ENCODE measurements at regions not wholly inside any gene's neighbourhood (a gene's known extent, or its start where the extent isn't known, plus 50 kb on each side); places are given as distances from the start of the nearest gene placed in this dataset.

- DNase-seq, result no peak
These were observed 344.9 kb downstream of the EFNA5 start for GRCh38 chr5:107325866-107326265.

DNA sequence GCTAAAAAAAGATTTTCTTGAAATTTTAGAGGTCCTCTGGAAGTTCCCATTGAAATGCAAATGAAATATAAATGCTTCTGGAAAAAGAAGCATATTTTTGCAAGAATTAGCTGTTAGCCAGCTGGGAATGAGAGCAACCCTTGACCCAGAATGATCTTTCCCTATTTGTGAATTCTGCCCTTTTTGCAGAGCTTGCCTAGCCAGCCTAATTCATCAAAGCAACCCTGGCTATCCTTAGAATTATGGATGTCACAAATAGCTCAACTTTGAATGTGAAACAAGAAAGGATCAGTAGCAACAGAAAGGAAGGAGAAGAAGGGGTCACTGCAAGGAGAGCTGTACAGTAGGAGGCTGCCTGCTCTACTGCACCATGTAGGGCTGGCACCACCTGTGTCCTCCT, 345.9 kb downstream of the EFNA5 start:
- no peak for DNase-seq

- no peak for DNase-seq
These were observed 346.7 kb downstream of the EFNA5 start for GRCh38 chr5:107324071-107324470.

DNA sequence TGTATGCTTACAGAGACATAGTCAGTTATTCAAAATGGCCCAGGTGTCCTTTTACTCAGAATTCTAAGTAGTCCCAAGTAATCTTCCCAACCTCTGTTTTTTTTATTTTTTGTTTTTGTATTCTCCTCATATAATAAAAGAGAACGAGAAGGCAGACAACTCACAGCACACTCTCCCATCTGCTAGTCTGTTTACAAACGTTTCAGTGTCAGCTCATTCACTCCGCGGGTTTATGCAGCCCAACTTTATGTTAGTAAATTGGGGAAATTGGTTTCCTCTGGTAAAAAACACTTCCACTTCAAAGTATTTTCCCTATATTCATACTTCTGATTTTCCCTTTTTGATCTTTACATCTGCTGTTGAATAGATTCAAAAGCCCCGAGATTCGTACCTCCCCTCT, 347.2 kb downstream of the EFNA5 start:
- no peak for DNase-seq

DNA sequence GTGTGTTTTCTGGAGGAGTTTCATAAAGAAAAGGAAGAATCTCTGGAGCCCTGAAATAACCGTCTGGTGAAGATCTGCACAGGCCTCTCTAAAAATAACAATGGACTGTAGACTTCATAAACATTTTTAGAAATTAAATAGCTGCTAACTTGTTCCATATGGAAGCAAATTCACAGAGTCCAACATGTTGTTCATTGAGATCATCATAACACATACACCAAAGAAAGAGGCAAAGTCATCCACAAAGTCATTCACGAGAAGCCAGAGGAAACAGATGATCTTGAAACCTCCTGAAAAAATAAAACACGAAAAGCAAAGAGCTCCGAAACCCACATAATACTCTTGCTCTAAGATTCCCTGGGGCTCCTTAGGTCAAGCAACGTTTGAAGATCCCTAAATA, 347.8 kb downstream of the EFNA5 start:
- DNase-seq, result no peak

DNA sequence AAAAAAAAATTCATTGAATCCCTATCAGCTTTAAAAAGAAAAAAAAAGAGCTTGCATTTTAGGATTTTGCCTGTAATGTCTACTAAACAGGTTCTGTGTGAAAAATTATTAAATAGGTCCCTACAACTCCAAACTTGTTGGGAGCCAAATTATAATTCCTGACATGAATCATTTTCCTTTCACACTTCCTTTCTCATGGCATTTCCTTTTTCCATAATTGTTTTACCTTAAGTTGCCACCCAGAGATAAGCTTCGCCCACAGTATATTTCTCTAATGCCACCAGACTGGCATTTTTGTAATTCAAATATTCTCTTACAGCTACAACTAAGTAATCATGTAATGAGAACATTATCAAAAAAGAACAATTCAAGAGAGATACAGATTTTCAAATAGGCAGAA, 348.8 kb downstream of the EFNA5 start:
- no peak for DNase-seq

GRCh38 chr5:107320846-107321245, 349.9 kb downstream of the EFNA5 start:
- DNase-seq, result no peak

GRCh38 chr5:107320376-107320775, 350.4 kb downstream of the EFNA5 start:
- no peak for DNase-seq

- DNase-seq, result no peak
These were observed 350.8 kb downstream of the EFNA5 start for GRCh38 chr5:107319901-107320300.

DNA sequence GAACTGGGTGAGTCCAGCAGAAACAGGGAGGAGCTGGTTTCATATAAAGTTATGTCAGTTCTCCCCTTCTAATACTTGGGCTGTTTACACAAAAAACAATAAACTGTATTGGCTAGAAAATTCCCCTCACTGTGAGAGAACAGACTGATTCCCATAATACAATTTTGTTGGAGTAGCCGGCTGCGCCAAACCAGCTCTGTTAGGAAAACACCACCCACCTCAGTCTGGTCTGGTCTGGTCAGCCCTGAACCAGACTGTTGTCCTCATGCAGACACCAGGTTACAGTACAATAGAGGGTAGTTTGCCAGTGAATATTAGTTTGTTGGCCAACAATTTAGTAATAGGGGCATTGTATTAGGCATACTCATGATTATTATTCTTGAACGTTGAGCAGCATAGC, 356.4 kb downstream of the EFNA5 start:
- no peak for DNase-seq

DNA sequence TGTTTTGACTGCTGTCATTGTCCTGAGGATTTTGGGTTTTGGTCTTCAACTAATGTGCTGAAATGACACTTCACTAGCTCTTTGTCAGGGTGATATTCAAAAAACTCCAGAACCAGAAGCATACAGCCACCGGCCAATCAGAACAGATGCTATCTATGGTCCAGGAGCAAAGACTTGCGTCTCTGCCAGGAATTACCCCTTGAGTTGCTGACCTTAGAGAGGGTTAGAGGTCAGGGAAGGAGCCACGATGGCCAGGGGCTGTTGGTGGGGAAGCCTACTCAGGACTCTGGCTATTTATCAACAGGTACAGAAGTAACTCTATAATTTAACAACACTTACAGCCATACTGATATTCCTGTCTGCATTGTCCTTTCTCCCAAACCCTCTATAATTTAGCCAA, 356.8 kb downstream of the EFNA5 start:
- DNase-seq, result no peak

- no peak for DNase-seq
These were observed 357.6 kb downstream of the EFNA5 start for GRCh38 chr5:107313098-107313497.

- DNase-seq, result no peak
These were observed 360.6 kb downstream of the EFNA5 start for GRCh38 chr5:107310181-107310580.

GRCh38 chr5:107306594-107306993, 364.1 kb downstream of the EFNA5 start:
- DNase-seq, result no peak

DNA sequence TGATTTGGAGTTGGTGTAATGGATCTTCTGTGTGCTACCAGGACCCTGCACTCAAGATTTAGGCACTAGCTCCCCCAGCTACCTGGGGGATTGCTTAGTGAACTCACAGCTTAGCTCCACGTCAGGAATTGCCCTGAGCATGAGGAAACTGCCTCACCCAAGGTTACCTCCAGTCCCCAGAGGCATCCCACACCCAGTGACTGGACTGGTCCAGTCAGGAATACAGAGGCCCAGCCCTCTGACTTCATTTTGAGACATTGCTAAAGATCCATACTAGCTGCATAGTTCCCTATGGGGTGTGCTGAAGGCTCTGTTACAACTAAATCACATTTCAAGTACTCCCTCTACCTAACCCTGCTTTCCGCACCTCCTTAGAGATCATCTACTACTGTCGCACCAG, 364.7 kb downstream of the EFNA5 start:
- DNase-seq, result no peak

DNA sequence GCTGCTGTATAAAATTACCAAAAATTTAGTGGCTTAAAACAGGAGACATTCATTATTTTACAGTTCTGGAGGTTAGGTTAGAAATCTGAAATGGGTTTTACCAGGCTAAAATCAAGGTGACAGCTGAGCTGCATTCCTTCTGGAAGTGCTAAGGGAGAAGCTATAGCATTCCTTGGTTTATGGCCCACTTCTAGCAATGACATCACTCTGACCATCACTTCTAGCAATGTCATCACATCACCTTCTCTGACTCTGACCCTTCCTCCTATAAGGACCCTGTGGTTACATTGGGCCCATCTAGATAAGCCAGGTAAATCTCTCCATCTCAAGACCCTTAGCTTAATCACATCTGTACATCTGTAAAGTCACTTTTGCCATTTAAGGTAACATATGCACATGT, 366.1 kb downstream of the EFNA5 start:
- no peak for DNase-seq

GRCh38 chr5:107303171-107303968, 367.4 kb downstream of the EFNA5 start:
- no peak for DNase-seq

DNA sequence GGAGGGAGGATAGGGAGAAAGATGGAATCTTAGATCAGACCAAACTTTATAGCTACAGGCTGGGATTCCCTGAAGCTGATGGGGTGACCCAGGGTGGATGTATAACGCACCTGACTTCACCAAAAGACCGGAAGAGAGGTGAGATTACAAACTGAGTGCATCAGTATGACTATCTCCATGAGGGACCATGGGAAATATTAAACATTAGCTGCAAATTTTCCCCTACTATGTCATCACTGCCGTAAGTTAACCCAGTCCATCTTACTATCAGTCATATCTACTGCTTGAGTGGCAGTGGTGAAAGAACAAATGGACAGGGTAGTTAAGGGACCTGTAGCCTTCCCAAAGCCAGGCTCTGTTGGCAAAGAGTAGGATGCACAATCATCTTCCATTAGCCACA, 368.3 kb downstream of the EFNA5 start:
- DNase-seq, result no peak

DNA sequence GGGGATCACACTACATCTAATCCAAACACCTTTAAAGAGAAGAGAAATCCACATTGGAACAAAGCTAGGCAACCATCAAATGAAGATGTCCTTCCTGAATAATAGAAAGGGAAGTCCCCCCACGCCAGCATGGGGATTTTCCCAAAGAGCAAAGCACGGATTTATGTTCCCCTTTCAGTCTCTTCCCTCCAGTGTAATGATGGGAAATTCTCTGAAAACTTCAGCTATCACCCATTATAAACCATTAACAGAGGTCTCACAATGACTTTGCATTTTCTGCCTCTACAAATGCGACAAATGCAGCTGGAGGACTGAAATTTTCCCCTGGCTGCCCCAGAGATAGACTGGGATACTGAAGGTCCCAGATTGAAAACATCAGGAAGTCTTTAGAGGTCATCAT, 368.7 kb downstream of the EFNA5 start:
- no peak for DNase-seq

DNA sequence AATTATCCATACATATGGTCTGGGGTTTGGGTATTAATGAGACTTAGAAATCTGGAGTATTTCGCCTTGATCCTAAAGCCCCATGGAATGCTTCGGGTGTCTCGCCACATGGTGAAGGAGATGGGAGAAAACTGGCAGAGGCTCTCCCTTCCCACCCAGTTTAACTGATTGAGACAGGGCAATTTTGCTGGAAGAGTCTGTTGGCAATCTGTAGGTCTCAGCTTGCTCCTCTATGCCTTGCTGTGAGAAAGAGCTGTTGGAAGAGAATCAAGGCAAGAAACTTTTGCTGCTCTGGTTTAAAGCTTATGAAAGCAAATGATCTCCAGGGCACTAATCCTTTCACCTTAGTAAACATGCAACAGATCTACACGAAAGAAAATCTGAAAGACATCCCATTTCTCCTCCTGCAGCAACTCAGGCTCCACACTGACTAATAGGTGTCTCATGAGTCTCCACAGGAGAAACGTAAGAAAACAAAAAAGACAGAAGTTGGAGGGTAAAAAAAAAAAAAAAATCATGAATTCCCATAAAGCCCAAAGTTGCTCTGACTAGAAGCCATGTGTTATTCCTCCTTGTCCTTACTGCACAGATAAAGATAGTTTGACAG, 369.9 kb downstream of the EFNA5 start:
- DNase-seq, result no peak

GRCh38 chr5:107296572-107296971, 374.2 kb downstream of the EFNA5 start:
- no peak for DNase-seq

DNA sequence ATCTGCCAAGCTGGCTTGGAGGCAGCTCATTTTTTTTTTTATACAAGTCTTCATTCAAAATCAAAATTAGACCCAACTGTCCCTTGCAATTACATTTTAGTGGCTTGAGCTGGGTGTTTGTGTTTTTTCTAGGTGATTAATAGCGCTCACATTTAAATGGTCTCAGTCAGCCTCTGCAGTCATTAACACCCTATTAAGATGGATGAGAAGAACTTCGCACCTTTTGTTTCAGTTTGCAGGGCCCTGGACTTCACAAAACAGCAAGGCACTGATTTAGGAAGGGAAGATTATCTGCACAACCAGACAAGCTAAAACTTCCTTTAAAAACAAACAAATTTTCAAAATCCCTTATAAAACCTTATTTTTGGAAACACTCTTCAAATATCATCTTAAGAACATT, 374.8 kb downstream of the EFNA5 start:
- no peak for DNase-seq

GRCh38 chr5:107294669-107295068, 376.1 kb downstream of the EFNA5 start:
- no peak for DNase-seq

GRCh38 chr5:107294211-107294550, 376.6 kb downstream of the EFNA5 start:
- DNase-seq, result no peak
